GM21360 (cell line): ENCODE measurements at regions not wholly inside any gene's neighbourhood (a gene's known extent, or its start where the extent isn't known, plus 50 kb on each side); places are given as distances from the start of the nearest gene placed in this dataset.
A peak's percentile ranks its signal among the peaks of the same experiment; 100 is the strongest.
"Not testable (repeated sequence)": the region's sequence is repeated elsewhere in the genome, so short reads cannot be mapped to it uniquely, and the experiment has no call there.

Experiments used
- ATAC-seq: cut with Tn5 transposase; IDR thresholded peaks from one replicate; pipeline ENCODE4 v1.9.1; 2021; ENCODE audit warnings: mild to moderate bottlenecking, moderate library complexity; ENCODE audit not compliant: unreplicated experiment

DNA sequence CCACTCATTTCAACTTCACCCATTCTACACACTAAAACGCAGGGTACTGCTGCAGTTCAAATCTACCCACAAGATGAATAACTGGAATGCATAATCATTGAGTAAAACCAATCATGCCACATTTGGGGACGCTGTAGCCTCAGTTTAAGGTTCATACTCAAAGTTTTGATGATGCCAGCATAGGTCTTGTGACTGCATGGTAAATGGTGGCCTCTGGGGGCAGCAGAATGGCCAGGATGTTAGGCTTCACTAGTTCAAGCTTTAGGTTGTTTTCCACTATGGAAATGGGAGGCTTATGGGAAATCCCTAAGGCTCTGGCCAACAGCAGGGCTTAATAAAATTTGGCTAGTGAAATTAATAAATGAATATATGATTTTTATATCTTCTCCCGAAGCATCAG, 104.3 kb upstream of the TSC22D2 start:
- ATAC-seq: peak; percentile 57

GRCh38 chr3:150302246-150302645, 105.9 kb upstream of the TSC22D2 start:
- no peak for ATAC-seq

GRCh38 chr3:150300852-150301517, 107.1 kb upstream of the TSC22D2 start:
- no peak for ATAC-seq

- no peak for ATAC-seq
Observed at GRCh38 chr3:150300388-150300787, 107.7 kb upstream of the TSC22D2 start.

DNA sequence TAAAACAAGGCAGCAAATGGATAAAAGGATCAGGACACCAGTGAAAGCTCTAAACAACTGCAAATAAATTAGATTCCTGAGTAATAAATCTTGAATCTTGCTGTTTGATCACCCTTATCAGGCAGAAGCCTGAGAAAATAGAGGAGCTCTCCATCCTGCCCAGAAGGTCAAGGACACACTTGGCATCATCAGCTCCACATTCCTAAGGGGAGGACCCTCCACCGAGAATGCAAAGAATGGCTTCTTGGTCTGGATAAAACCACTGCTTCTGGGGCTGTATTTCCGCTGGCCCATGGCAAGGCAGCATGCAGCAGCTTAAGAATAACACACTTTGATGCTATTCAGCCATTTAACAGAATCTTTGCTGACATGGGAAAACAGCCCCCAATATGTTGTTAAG, 108.9 kb upstream of the TSC22D2 start:
- no peak for ATAC-seq

DNA sequence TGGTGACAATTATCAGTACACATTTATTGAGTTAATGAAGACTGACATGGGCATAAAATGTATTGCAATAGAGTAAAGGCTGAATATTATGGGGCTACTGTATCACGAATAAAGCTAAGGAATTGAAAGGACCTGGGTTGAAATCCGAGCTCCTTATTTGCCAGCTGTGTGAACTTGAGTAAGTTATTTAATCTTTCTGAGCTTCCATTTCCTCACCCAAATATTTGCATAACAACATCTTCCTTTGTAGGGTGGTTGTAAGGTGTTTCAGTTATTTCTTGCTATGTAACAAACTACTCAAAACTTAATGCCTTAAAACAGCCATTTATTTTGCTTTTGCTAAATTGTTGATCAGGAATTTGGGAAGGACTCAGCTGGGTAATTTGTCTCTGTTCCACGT, 111.1 kb upstream of the TSC22D2 start:
- no peak for ATAC-seq

- no peak for ATAC-seq
Observed at GRCh38 chr3:150296123-150296735, 111.9 kb upstream of the TSC22D2 start.

GRCh38 chr3:150293401-150294001, 114.6 kb upstream of the TSC22D2 start:
- no peak for ATAC-seq

DNA sequence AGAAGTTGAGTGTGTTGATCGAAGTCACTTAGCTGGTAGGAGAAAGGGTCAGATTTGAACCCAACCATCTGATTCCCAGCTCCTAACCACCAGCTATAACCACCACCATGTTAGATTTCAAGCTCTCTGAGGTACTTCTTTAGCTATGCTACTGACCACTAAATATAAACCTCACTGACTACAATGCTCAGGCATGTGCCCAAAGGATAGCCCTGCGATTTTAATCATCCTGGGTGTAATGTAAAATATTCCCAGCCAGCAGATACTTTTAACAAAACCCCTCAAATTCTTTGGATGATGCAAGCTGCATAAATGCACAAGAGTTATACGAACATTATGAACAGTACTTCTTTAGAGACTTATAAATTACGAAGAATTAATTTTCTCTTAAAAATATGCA, 115.2 kb upstream of the TSC22D2 start:
- ATAC-seq: no peak

DNA sequence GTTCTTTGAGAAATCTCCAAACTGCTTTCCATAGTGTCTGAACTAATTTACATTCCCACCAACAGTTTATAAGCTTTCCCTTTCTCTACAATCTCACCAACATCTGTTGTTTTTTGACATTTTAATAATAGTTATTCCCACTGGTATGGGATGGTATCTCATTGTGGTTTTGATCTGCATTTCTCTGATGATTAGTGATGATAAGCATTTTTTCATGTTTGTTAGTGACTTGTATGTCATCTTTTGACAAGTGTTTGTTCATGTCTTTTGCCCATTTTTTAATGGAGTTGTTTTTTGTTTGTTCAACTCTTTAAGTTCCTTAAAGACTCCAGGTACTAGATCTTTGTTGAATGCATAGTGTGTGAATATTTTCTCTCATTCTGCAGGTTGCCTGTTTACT, 116.6 kb upstream of the TSC22D2 start:
- no peak for ATAC-seq

GRCh38 chr3:150286390-150287147, 121.5 kb upstream of the TSC22D2 start:
- peak; percentile 73 for ATAC-seq

DNA sequence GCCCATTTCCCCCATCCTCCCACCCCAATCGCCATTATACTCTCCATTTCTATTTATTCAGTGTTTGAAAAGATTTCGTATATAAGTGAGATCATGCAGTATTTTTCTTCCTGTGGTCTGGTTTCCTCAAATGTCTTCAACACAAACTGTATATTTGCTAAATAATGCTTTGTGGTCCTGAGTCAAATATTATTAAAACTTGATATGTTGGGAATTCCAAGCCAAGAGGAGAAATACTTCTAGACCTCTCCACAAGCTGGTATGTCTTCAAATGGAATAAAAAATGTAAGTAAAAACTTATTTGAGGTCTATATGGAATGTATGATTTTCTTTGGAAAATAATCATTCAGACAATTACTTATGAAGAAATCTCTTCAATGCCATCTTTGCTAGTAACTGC, 122.5 kb upstream of the TSC22D2 start:
- no peak for ATAC-seq

DNA sequence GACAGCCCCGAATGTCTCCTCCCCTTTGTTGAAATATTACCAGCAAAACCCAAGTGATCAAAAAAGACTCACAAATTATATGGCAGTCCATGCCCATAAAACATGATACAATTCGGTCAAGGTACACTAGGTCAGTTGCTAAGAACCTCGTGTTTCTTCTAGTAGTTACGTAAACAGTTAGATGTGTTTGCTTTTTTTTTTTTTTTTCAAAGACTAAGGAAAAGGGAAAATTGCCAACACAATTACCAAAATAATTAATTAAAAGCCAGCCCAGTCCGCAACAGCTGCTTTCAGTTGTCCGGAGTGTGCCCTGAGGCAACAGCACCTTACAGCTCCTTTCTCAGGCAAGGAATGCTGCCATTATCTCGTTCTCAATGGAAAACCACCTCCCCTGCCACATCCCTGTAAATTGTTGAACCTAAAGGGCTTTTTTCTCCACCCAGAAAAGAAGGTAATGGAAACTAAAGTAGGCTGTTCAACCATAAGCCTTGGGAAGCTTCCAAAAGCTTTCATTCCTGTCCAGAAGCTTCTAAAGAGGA, 129.2 kb upstream of the TSC22D2 start:
- ATAC-seq: no peak

GRCh38 chr3:150278195-150278594, 129.9 kb upstream of the TSC22D2 start:
- ATAC-seq: no peak

DNA sequence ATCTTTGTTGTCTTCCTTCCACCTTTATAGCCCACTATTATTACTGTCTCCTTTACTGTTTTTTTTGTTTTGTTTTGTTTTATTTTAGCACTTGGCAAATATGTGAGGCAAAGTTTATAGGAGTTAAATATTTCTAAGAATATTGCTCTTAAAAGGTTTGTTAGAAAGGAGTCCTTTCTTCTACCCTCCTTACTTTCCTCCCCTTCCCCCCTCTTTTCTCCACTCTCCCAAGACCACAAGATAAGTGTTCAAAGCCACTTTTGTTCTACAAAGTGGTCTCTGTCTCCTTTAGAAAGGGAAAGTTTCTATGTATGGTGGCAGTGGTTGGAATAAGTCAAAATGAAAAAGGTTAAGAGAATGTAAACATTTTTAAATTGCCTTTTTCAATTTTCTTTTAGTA, 130.7 kb upstream of the TSC22D2 start:
- no peak for ATAC-seq

- ATAC-seq: no peak
Observed at GRCh38 chr3:150275941-150276340, 132.2 kb upstream of the TSC22D2 start.

DNA sequence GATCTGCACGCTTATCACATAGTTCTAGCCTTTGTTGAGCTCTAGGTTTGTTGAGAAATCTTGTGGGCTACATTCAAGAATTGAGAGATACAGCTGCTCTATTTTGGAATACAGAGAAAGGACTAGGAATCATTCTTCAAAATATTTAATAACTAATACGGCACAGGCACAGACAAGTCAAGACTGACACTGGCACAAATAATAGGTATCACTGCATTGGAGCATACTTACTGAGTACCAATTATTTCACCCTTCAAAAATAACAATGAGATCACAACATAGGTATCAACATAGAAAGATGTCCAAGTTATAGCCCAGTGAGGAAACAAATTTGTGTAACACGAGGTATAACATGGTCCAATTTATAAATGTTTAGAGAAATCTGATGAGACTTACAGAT, 133.7 kb upstream of the TSC22D2 start:
- no peak for ATAC-seq

GRCh38 chr3:150273396-150273795, 134.7 kb upstream of the TSC22D2 start:
- no peak for ATAC-seq

GRCh38 chr3:150271591-150271960, 136.5 kb upstream of the TSC22D2 start:
- no peak for ATAC-seq

DNA sequence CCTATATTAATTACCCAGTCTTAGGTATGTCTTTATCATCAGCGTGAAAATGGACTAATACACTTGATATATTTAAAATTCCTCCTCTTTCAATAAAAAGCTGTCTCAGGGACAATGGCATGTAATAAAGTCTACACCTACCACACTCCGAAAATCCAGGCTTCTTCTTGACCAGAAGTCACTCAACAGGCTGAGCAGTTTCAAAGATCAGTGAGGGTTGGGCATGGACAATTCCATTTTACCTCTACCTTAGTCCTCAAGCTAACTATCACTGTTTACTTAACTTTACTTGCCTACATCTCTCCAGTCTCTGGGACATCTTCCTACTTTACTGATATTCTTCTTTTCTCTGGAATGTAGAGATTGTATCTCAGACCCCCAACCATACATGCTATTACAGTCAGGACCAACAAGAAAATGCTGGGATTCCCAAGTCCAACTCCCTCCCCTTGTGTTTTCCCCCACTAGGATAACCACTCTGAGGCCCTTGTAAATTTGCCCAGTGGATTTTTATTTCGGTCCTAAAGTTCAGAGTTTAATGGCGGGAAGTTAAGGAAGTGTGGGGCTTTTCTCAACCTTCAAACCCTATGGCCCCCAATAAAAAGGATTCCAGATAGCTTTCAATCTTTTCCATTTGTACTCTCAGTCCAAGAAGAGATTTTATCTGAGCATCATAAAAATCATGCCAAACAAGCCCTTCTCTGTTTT, 137.1 kb upstream of the TSC22D2 start:
- ATAC-seq: no peak

DNA sequence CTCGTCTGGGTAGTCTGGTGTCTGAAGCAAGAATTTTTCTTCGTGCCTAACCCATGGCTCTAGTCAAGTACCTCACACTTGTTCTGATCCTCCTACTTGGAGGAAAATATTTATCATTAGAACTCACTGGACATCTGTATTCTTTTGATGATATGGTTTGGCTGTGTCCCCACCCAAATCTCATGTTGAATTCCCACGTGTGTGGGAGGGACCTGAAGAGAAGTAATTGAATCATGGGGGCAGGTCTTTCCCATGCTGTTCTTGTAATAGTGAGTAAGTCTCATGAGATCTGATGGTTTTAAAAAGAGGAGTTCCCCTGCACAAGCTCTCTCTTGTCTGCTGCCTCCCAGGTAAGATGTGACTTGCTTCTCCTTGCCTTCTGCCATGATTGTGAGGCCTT, 137.7 kb upstream of the TSC22D2 start:
- not testable (repeated sequence) for ATAC-seq
